HG02763 (cell line): ENCODE measurements at regions not wholly inside any gene's neighbourhood (a gene's known extent, or its start where the extent isn't known, plus 50 kb on each side); places are given as distances from the start of the nearest gene placed in this dataset.
"Not testable (repeated sequence)": the region's sequence is repeated elsewhere in the genome, so short reads cannot be mapped to it uniquely, and the experiment has no call there.

Experiments
- ATAC-seq: cut with Tn5 transposase; IDR thresholded peaks from one replicate; pipeline ENCODE4 v1.9.1; 2021; ENCODE audit warnings: mild to moderate bottlenecking, moderate library complexity; ENCODE audit not compliant: unreplicated experiment

DNA sequence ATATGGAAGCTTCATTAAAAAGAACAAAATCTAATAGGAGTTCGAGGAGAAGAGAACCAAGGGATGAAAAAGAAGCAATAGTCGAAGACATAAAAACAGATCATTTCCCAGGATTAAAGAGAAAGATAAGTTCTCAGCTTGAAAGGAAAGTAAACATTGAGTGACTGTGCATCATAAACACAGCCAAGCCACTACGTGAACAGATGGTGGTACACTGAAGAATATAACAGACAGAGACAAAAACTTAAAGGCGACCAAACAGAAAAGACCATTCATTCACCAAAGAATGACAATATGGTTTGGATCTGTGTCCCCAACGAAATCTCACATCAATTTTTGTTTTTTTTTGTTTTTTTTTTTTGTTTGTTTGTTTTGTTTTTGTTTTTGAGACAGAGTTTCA, 210.8 kb upstream of the LINGO1 start:
- no peak for ATAC-seq

- ATAC-seq = no peak
Measured at GRCh38 chr15:77840991-77841775, 208.5 kb upstream of the LINGO1 start.

- no peak for ATAC-seq
Measured at GRCh38 chr15:77839970-77840905, 207.5 kb upstream of the LINGO1 start.

GRCh38 chr15:77839456-77839855, 206.7 kb upstream of the LINGO1 start:
- ATAC-seq = no peak

DNA sequence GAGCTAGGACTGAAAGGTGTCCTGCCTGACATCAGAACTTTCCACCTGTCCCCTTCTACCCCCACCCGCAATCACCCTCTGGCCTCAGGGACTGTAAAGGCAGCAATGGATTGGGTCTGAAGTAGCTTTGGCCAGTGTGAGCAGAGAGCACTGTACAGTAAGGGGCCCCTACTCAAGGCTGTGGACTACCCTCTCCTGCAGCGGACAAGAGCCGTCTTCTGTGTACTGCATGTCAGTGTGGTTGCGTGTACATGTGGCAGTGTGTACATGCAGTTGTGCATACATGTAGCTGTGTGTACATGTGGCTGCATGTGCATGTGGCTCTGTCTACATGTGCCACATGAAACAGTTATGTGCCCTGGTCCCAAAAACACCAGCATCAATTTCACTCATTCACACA, 205.9 kb upstream of the LINGO1 start:
- no peak for ATAC-seq

DNA sequence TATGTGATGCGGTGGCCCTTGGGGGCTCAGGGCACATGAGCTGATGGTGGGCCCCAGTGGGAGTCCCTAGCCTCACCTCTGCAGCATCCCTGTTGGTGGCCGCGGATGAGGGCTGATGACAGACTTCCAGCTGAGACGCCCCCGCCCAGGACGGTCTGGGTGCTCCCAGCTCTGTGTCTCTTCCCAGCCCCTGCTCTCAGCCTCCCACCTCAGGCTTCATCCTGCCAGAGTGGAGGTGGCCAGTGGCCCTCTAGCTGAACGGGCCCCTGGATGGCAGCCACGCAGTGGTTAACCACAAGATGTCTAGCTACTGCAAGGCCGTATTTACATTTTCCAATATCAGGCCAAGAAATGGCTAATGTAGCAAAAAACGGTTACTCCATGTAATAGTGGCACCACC, 205.3 kb upstream of the LINGO1 start:
- ATAC-seq = no peak

GRCh38 chr15:77837649-77838025, 204.9 kb upstream of the LINGO1 start:
- no peak for ATAC-seq

DNA sequence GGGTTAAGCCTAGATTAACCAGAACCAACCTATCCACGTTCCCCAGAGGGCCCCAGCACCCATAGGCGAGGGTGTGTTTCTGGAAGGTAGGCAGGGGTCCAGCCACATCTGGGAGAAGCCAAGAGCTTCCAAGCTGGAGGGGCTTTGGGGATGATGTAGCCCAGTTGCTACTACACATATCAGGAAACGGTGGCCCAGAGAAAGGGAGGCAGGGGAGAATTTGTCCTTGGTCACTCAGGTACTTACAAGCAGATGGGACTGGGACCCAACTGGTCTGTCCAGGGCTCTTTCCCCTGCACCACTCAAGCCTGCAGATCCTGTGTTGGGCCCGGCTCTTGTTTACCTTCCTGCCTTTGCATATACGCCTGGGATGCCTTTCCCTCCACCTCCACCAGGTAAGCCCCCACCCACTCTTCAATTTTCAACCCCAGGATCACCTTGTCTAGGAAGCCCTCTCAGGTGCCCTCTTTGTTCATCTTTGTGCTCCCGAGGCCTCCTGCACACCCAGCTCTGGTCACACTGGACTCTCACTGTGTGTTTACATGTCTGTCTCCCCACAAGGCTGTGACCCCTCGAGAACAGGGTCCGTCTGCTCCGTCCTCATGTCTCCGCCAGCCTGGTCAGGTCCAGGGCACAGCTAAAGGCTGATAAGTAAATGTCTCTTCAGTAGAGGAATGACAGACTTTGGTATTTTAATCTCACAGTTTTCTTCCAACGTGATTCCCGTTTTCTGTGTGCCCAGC, 204.4 kb upstream of the LINGO1 start:
- no peak for ATAC-seq

DNA sequence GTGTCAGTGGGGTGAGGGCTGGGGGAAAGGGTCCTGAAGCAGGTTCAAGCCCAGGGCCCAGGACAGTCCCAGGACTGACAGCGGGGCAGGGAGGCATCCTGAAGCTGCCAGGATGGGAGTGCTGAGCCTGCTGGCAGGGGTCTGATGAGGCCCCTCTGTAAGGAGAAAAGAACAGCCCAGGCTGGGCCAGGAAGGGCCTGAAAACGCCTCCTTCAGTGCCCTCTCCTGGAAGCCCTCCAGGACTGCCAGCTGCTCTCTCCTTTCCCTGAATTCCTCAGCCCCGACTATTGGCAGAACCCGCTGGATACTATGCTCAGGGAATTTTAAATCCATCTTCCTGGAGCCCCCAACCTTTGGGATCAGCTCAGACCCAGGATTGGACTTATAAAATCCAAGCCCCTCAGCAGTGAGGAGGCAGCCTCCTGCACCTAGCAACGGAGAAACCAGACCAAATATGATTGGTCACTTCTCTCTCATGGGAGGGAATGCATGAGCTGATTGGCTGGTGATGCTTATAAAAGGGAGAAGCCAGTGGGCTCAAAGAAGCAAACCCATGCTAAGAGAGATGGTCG, 203.5 kb upstream of the LINGO1 start:
- ATAC-seq = no peak

GRCh38 chr15:77834276-77834990, 201.7 kb upstream of the LINGO1 start:
- ATAC-seq = no peak

GRCh38 chr15:77832874-77833273, 200.2 kb upstream of the LINGO1 start:
- ATAC-seq = no peak

DNA sequence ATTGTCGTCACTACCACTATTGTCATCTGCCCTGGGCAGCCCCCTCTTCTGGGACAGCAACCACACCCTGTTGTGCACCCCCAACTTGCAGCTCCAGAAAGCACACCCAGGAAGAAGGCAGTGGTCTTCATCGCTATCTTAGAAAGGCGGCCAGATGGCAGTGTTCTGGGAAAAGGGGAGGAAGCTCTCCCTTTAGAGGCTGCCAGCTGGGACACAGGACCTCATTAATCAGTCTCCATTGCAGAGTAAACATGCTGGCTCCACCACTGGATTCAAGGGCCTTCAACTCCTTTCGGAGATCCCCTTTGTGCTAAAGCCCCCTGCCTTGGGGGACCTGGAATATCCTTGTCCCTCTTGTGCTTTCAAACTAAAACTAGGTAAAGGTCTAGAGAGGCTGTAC, 199.3 kb upstream of the LINGO1 start:
- ATAC-seq = no peak

- no peak for ATAC-seq
Measured at GRCh38 chr15:77830051-77830468, 197.3 kb upstream of the LINGO1 start.

DNA sequence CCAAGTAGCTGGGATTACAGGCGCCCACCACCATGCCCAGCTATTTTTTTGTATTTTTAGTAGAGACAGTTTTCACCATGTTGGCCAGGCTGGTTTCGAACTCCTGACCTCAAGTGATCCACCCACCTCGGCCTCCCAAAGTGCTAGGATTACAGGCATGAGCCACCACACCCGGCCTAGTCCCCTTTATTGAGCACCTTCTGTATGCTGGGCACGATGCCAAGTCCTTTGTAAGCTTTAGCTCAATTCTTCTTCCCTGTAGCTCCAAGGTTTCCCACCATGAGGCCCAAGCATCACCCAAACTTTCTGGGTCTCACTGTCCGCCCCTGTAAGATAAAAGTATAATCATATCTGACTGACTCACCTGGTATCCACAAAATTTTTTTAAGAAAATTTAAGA, 196.6 kb upstream of the LINGO1 start:
- not testable (repeated sequence) for ATAC-seq

GRCh38 chr15:77827860-77828259, 195.1 kb upstream of the LINGO1 start:
- no peak for ATAC-seq

- no peak for ATAC-seq
Measured at GRCh38 chr15:77826006-77826695, 193.4 kb upstream of the LINGO1 start.

- ATAC-seq = no peak
Measured at GRCh38 chr15:77825546-77825945, 192.8 kb upstream of the LINGO1 start.

DNA sequence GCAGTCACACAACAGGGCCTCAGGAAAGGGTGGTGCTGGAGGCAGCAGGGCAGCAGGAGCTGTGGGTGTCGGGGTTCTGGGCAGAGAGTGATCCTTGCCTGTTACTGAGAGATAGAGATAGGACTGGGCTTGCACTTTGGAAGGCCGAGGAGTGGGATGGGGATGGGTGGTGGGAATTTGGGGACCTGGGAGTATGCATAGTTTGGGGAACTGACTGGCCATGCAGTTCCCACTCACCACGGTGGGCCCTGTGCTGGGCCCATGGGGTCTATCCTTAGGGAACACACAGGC, 192.5 kb upstream of the LINGO1 start:
- no peak for ATAC-seq

DNA sequence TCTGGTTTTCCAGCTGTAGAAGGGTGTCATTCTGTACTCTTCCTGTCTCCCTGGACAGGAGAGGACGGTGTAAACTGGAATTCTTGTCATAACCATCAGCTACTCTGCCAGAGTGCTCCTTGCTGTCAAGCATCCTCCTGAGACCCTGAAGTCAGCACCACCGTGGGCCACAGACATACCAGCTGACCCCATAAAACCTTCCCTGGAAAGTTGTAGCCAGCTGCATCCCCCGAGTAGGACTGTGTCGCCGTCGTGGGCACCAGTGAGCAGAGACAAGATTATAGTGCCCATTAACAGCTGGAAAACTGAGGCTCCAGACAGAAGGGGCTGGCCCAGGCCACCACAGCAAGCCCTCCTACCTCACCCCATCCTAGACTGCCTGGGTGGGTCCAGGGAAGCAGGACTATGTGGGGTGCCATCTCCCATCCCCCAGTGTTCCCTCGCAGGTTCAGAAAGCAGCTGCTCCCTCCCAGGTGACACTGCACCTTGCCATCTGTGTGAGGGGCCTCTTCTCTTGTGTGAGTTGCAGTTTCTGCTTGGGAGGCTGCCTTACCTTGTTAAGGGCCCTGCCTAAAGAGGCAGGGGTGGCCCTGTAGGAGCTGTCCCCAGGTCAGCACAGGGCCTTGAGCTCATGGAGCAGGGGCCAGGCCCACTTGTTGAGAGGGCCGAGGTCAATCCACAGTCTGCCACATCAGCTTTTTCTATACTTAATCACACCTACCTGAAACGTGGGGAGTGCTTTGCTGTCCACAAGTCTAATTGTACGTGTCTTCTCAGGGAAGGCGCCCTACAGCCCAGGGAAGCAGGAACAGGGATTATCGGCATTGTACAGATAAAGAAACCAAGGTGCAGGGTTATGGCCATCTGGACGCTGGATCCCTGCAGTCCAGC, 191.9 kb upstream of the LINGO1 start:
- no peak for ATAC-seq
